ENCODE measurements at regions not wholly inside any gene's neighbourhood (a gene's known extent, or its start where the extent isn't known, plus 50 kb on each side); places are given as distances from the start of the nearest gene placed in this dataset. TPM values are rescaled to one million over a fixed set of nuclear protein-coding genes. Genes with fewer than 3 reads are reported as not detected.

GRCh38 chr11:28383456-28383855 lies 275.3 kb downstream of the METTL15 start:
- Mint-ChIP-seq H3K4me1 (no peaks in the 10 kb centered on the region), H3K27ac (no peak overlapping the region), H3K4me3 (no peak overlapping the region), H3K27me3 (no peaks in the 10 kb centered on the region), H3K36me3 (peaks cover 2 to 56% (median 13%) of the 10 kb centered on the region in 3 donors), H3K9me3 (peaks cover 7 to 72% (median 43%) of the 10 kb centered on the region in 9 donors)
- ATAC-seq: no peak
- POLR2A ChIA-PET: no interaction called here
- DNase-seq: no peak

Small RNA genes in the stretch of these regions (microRNA-seq; reads per million reads assigned to microRNA genes)
- gene MIR8068 (ENCODE audit: borderline microRNAs expressed): not detected
